Testis (tissue), 2 donors: ENCODE measurements at regions not wholly inside any gene's neighbourhood (a gene's known extent, or its start where the extent isn't known, plus 50 kb on each side); places are given as distances from the start of the nearest gene placed in this dataset.

Experiments used
- DNase-seq: peaks from one replicate; pipeline ENCODE4 v3.0.0-alpha.2; 2019
- H3K27ac ChIP-seq, 2 donors: fragments of 200-600 bp; sonication (generic); one replicate each; pipeline ENCODE4 v1.5.1; 2019
- H3K27me3 ChIP-seq: fragments of 200-600 bp; sonication (generic); one replicate; pipeline ENCODE4 v1.5.1; 2019
- H3K36me3 ChIP-seq: fragments of 200-600 bp; sonication (generic); one replicate; pipeline ENCODE4 v1.5.1; 2017; ENCODE audit warnings: low read depth; ENCODE audit errors: missing control alignments
- H3K4me1 ChIP-seq: fragments of 200-600 bp; sonication (generic); one replicate; pipeline ENCODE4 v1.5.1; 2019
- H3K4me3 ChIP-seq, 2 donors: fragments of 200-600 bp; sonication (generic); one replicate each; pipeline ENCODE4 v1.5.1; 2017 to 2019
- H3K9me3 ChIP-seq: fragments of 200-600 bp; sonication (generic); one replicate; pipeline ENCODE4 v1.5.1; 2017
- POLR2A ChIP-seq: fragments of 450-650 bp; IDR thresholded peaks from one replicate; pipeline ENCODE4 v1.6.1; 2017; ENCODE audit warnings: antibody characterized with exemption, mild to moderate bottlenecking, moderate library complexity
- WGBS, 2 donors: methylation state at CpG; one replicate each; pipeline ENCODE4 v1.1.5; 2018; 5-methylcytosine and 5-hydroxymethylcytosine counted together
- intact Hi-C: fragments of 100-400 bp; cut with DNase I; formaldehyde crosslinking; loops from one replicate; pipeline ENCODE4 v1.15.1; 2023; ENCODE audit warnings: low total_unique reads
- TF ChIP-seq, protein P1 (sequence below), 3 experiments: fragments of 450-650 bp in 2 of 3; fragments of 200-600 bp in 1 of 3; sonication (generic) in 1 of 3; IDR thresholded peaks; one replicate each; pipeline ENCODE4 v1.5.1; 2016 to 2019; ENCODE audit warnings: antibody characterized with exemption in 3 of 3, mild to moderate bottlenecking in 2 of 3, moderate library complexity in 1 of 3

GRCh38 chr21:41669533-41669830, 97.4 kb downstream of the RIPK4 start:
- Histone ChIP-seq H3K9me3 (no peaks in the 10 kb centered on the region), H3K36me3 (no peaks in the 10 kb centered on the region), H3K27ac (no peak overlapping the region), H3K27me3 (no peaks in the 10 kb centered on the region), H3K4me1 (peaks cover 3% of the 10 kb centered on the region), H3K4me3 (no peak overlapping the region)
- no peak for TF ChIP-seq POLR2A
- TF ChIP-seq, protein P1, sequence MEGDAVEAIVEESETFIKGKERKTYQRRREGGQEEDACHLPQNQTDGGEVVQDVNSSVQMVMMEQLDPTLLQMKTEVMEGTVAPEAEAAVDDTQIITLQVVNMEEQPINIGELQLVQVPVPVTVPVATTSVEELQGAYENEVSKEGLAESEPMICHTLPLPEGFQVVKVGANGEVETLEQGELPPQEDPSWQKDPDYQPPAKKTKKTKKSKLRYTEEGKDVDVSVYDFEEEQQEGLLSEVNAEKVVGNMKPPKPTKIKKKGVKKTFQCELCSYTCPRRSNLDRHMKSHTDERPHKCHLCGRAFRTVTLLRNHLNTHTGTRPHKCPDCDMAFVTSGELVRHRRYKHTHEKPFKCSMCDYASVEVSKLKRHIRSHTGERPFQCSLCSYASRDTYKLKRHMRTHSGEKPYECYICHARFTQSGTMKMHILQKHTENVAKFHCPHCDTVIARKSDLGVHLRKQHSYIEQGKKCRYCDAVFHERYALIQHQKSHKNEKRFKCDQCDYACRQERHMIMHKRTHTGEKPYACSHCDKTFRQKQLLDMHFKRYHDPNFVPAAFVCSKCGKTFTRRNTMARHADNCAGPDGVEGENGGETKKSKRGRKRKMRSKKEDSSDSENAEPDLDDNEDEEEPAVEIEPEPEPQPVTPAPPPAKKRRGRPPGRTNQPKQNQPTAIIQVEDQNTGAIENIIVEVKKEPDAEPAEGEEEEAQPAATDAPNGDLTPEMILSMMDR (IDR thresholded peaks at IDR 0.05) = no peak
- intact Hi-C loops = no loop called here
- WGBS, 2 donors = 82 to 87% methylated on average over 4 of the region's 4 CpGs
- DNase-seq = no peak

- no peaks in the 10 kb centered on the region for H3K9me3 ChIP-seq
- no peak overlapping the region for H3K4me3 ChIP-seq
- intact Hi-C loops = no loop called here
- H3K4me1 ChIP-seq = peaks cover 3% of the 10 kb centered on the region
- H3K27ac ChIP-seq = no peak overlapping the region
- H3K36me3 ChIP-seq = no peaks in the 10 kb centered on the region
- no peak for DNase-seq
- no peaks in the 10 kb centered on the region for H3K27me3 ChIP-seq
- WGBS, 2 donors = 88 to 92% methylated on average over 12 to 26 of the region's 26 CpGs
- TF ChIP-seq, protein P1 (IDR thresholded peaks at IDR 0.05) = no peak
- TF ChIP-seq POLR2A = no peak
Measured at GRCh38 chr21:41668686-41669532, 97.9 kb downstream of the RIPK4 start.

DNA sequence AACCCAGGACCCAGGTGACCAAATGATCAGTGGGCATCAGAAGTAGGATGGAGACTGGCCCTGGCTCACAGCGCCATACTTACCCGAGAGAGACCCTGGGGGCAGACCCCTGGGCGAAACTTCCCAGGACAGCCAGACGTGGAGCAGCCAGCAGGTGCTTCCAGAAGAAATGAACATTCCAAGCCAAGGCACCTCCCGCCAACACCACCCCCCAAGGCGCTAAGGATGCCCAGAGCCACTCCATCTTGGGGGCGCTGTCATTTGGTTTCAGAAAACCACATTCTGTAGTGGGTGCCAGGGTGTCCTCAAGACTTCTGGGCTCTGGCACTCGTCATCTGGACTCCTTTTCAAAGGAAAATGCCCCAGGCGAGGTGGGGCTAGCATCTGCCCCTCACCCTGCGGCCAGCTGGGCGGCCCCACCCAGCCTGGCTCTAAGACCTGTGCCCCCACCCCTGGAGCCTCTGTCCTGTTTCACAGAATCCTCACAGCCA, 98.8 kb downstream of the RIPK4 start:
- intact Hi-C loops = no loop called here

DNA sequence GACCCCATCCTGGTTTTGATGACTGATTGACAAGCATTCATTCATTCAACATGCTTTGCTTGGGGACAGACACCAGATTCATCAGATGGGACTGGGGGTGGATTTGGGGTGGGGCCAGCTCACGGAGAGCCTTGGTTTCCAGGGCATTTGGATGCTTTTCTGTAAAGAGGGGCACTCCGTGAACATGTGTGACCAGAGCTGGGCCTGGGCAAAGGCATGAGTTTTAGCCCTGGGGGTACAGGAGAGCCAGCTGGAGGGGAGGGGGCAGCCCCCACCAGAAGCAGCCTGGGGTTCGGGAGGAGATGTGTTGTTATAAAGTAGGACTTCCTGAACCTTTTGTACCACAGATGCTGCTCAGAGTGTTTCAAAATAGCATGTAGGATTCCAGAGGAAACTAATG, 99.7 kb downstream of the RIPK4 start:
- peaks cover 3% of the 10 kb centered on the region for H3K4me1 ChIP-seq
- no peaks in the 10 kb centered on the region for H3K27me3 ChIP-seq
- no peak overlapping the region for H3K4me3 ChIP-seq
- no peak for DNase-seq
- no peak overlapping the region for H3K27ac ChIP-seq
- H3K9me3 ChIP-seq = no peaks in the 10 kb centered on the region
- intact Hi-C loops = no loop called here
- WGBS, 2 donors = 82 to 84% methylated on average over 3 of the region's 3 CpGs
- H3K36me3 ChIP-seq = no peaks in the 10 kb centered on the region
- TF ChIP-seq, protein P1 (IDR thresholded peaks at IDR 0.05) = no peak
- TF ChIP-seq POLR2A = no peak

More for the DNA sequence above, 98.8 kb downstream of the RIPK4 start:
- Histone ChIP-seq H3K27me3 (no peaks in the 10 kb centered on the region), H3K36me3 (no peaks in the 10 kb centered on the region), H3K27ac (no peak overlapping the region), H3K4me1 (peaks cover 3% of the 10 kb centered on the region), H3K9me3 (no peaks in the 10 kb centered on the region), H3K4me3 (no peak overlapping the region)
- 93 to 99% methylated on average over 8 to 10 of the region's 11 CpGs for WGBS, 2 donors
- no peak for DNase-seq
- TF ChIP-seq POLR2A = no peak
- TF ChIP-seq, protein P1 (IDR thresholded peaks at IDR 0.05) = no peak

DNA sequence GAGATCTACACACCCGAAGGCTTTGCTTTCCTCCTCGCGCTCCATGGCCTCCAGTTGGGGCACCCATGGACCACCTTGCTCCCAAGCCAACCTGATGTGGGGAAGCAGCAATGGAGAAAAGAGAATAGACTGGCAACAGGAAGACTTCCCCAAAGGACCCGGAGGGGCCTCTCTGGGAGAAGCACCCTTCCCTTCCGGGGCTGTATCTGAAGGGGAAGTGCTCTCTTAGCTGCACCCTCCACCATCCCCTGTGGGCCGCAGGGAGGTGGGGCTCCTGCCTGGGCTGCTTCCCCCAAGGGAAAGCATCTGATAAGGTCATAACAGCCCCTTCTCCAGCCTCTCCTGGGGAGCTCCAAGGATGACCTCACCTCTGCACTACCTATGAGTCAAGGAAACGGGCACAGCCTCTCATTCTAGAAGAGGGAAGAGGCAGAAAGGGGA, 100.2 kb downstream of the RIPK4 start:
- Histone ChIP-seq H3K4me3 (no peak overlapping the region), H3K4me1 (peaks cover 3% of the 10 kb centered on the region), H3K27me3 (no peaks in the 10 kb centered on the region), H3K9me3 (no peaks in the 10 kb centered on the region), H3K36me3 (no peaks in the 10 kb centered on the region), H3K27ac (no peak overlapping the region)
- DNase-seq = no peak
- intact Hi-C loops = no loop called here
- no peak for TF ChIP-seq POLR2A
- TF ChIP-seq, protein P1 (IDR thresholded peaks at IDR 0.05) = no peak
- 68 to 74% methylated on average over 5 to 7 of the region's 7 CpGs for WGBS, 2 donors
